ENCODE measurements at regions not wholly inside any gene's neighbourhood (a gene's known extent, or its start where the extent isn't known, plus 50 kb on each side); places are given as distances from the start of the nearest gene placed in this dataset.

DNA sequence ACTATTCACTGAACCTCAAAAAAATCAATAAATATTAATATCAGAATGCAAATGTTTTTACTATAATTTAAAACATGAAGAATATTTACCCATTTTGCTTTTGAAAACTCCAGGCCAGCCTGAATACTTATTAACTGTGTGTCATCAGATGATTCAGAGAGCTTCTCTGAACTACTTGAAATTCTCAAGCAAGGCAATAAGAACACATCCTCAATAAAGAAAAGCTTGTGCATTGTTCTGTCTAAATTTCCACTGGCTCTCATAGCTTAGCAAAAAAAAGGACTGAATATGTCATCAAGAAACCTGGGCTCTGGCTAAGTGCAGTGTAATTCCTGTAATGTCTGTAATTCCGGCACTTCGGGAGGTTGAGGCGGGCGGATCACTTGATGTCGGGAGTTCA lies 194.1 kb downstream of the BTG1 start:
- TF ChIP-seq POLR2A (IDR thresholded peaks at IDR 0.05) = no peak
- TF ChIP-seq, protein P1, sequence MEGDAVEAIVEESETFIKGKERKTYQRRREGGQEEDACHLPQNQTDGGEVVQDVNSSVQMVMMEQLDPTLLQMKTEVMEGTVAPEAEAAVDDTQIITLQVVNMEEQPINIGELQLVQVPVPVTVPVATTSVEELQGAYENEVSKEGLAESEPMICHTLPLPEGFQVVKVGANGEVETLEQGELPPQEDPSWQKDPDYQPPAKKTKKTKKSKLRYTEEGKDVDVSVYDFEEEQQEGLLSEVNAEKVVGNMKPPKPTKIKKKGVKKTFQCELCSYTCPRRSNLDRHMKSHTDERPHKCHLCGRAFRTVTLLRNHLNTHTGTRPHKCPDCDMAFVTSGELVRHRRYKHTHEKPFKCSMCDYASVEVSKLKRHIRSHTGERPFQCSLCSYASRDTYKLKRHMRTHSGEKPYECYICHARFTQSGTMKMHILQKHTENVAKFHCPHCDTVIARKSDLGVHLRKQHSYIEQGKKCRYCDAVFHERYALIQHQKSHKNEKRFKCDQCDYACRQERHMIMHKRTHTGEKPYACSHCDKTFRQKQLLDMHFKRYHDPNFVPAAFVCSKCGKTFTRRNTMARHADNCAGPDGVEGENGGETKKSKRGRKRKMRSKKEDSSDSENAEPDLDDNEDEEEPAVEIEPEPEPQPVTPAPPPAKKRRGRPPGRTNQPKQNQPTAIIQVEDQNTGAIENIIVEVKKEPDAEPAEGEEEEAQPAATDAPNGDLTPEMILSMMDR (IDR thresholded peaks at IDR 0.05) = no peak
